Parathyroid adenoma (tissue), 2 donors: ENCODE measurements at regions not wholly inside any gene's neighbourhood (a gene's known extent, or its start where the extent isn't known, plus 50 kb on each side); places are given as distances from the start of the nearest gene placed in this dataset.
"Not testable (repeated sequence)": the region's sequence is repeated elsewhere in the genome, so short reads cannot be mapped to it uniquely, and the experiment has no call there.

ENCODE experiments used
- H2AFZ ChIP-seq: fragments of 300-600 bp; sonication (generic); one replicate; pipeline ENCODE4 v1.7.0; 2017; ENCODE audit warnings: antibody characterized with exemption, mild to moderate bottlenecking
- H3K27ac ChIP-seq: fragments of 300-600 bp; sonication (generic); one replicate; pipeline ENCODE4 v1.7.0; 2017
- H3K27me3 ChIP-seq: fragments of 300-600 bp; sonication (generic); one replicate; pipeline ENCODE4 v1.7.0; 2017; ENCODE audit warnings: low read length; ENCODE audit not compliant: control insufficient read depth, insufficient read depth
- H3K36me3 ChIP-seq: fragments of 300-600 bp; sonication (generic); one replicate; pipeline ENCODE4 v1.7.0; 2017; ENCODE audit warnings: low read length; ENCODE audit not compliant: control insufficient read depth, insufficient read depth
- H3K4me1 ChIP-seq: fragments of 300-600 bp; sonication (generic); one replicate; pipeline ENCODE4 v1.7.0; 2017; ENCODE audit warnings: control low read depth
- H3K4me2 ChIP-seq: fragments of 300-600 bp; sonication (generic); one replicate; pipeline ENCODE4 v1.7.0; 2017; ENCODE audit warnings: low read length
- H3K4me3 ChIP-seq: fragments of 300-600 bp; sonication (generic); one replicate; pipeline ENCODE4 v1.7.0; 2017; ENCODE audit warnings: low read depth, low read length
- H3K79me2 ChIP-seq: fragments of 300-600 bp; sonication (generic); one replicate; pipeline ENCODE4 v1.7.0; 2017; ENCODE audit warnings: control low read depth
- H3K9ac ChIP-seq: fragments of 300-600 bp; sonication (generic); one replicate; pipeline ENCODE4 v1.7.0; 2017; ENCODE audit warnings: mild to moderate bottlenecking
- H3K9me3 ChIP-seq: fragments of 300-600 bp; sonication (generic); one replicate; pipeline ENCODE4 v1.7.0; 2017; ENCODE audit warnings: low read length; ENCODE audit not compliant: control insufficient read depth
- CTCF ChIP-seq: fragments of 300-600 bp; sonication (generic); IDR thresholded peaks from one replicate; pipeline ENCODE4 v1.7.0; 2017; ENCODE audit warnings: antibody characterized with exemption, mild to moderate bottlenecking
- donor health status: primary hyperparathyroidism.

DNA sequence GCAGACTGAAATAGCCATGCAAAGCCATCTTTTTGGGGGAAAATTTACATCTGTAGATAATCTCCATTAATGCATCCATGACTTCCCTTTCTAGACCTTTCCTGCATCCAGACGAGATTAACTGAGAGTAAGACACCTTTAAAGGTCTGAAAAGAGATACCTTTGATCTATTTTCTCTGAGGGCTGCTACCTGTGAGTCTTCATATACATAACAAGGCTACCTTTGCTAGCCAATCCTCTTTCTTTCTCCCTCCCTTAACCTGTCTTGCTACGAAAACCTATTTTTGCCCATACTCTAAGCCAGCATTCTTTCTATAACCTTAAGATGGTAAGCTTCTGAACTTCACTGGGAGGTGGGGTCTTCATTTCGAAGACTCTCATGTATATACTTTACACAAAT, 908.5 kb upstream of the FBXO33 start:
- no peak for TF ChIP-seq CTCF
- Histone ChIP-seq H3K9ac (no peak overlapping the region), H3K27ac (no peak overlapping the region), H3K4me1 (no peaks in the 10 kb centered on the region), H2AFZ (no peak overlapping the region), H3K27me3 (no peaks in the 10 kb centered on the region), H3K9me3 (no peaks in the 10 kb centered on the region), H3K79me2 (no peaks in the 10 kb centered on the region), H3K4me2 (no peak overlapping the region), H3K4me3 (no peak overlapping the region), H3K36me3 (no peaks in the 10 kb centered on the region)

GRCh38 chr14:40336846-40337245, 904.6 kb upstream of the FBXO33 start:
- H3K4me3 ChIP-seq, result no peak overlapping the region
- TF ChIP-seq CTCF, result no peak
- H3K79me2 ChIP-seq, result no peaks in the 10 kb centered on the region
- H3K27ac ChIP-seq, result no peak overlapping the region
- H3K4me1 ChIP-seq, result no peaks in the 10 kb centered on the region
- H2AFZ ChIP-seq, result no peak overlapping the region
- no peak overlapping the region for H3K9ac ChIP-seq
- H3K27me3 ChIP-seq, result no peaks in the 10 kb centered on the region
- no peaks in the 10 kb centered on the region for H3K36me3 ChIP-seq
- no peaks in the 10 kb centered on the region for H3K9me3 ChIP-seq
- no peak overlapping the region for H3K4me2 ChIP-seq

DNA sequence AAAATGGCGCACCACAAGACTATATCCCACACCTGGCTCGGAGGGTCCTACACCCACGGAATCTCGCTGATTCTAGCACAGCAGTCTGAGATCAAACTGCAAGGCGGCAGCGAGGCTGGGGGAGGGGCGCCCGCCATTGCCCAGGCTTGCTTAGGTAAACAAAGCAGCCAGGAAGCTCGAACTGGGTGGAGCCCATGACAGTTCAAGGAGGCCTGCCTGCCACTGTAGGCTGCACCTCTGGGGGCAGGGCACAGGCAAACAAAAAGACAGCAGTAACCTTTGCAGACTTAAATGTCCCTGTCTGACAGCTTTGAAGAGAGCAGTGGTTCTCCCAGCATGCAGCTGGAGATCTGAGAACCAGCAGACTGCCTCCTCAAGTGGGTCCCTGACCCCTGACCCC, 894.3 kb upstream of the FBXO33 start:
- H3K79me2 ChIP-seq, H2AFZ ChIP-seq, H3K4me3 ChIP-seq, H3K9me3 ChIP-seq, H3K4me2 ChIP-seq, H3K27ac ChIP-seq, H3K27me3 ChIP-seq, H3K4me1 ChIP-seq, H3K36me3 ChIP-seq, H3K9ac ChIP-seq: not testable (repeated sequence)

DNA sequence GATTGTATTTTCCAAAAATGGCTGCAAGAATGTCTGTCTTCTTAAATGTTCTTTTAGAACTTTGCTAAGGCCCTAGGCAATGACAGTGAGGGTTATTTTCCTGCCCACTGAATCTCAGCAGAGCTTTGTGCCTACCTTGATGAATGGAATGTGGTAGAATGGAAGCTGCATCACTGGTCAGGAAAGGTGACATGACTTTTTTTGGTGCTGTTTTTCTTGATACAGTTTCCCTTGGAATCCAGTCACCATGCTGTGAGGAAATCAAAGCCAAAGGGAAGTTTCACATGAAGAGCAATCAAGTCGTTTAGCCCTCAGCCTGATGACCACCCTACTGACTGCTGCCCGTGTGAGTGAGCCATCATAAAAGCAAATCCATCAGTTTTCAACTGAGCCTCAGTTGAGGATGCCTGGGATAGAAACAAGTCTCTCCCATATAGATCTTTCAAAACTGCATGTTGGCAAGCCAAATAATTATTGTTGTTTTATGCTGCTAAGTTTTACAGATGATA, 886.0 kb upstream of the FBXO33 start:
- Histone ChIP-seq H3K27me3 (no peaks in the 10 kb centered on the region), H2AFZ (no peak overlapping the region), H3K36me3 (no peaks in the 10 kb centered on the region), H3K4me1 (no peaks in the 10 kb centered on the region), H3K9ac (no peak overlapping the region), H3K79me2 (no peaks in the 10 kb centered on the region), H3K27ac (no peak overlapping the region), H3K9me3 (no peaks in the 10 kb centered on the region), H3K4me3 (no peak overlapping the region), H3K4me2 (no peak overlapping the region)
- TF ChIP-seq CTCF, result no peak

GRCh38 chr14:40317690-40318089, 885.5 kb upstream of the FBXO33 start:
- Histone ChIP-seq H3K9ac (no peak overlapping the region), H3K4me2 (no peak overlapping the region), H3K27ac (no peak overlapping the region), H3K4me3 (no peak overlapping the region), H3K36me3 (no peaks in the 10 kb centered on the region), H2AFZ (no peak overlapping the region), H3K9me3 (no peaks in the 10 kb centered on the region), H3K4me1 (no peaks in the 10 kb centered on the region), H3K27me3 (no peaks in the 10 kb centered on the region), H3K79me2 (no peaks in the 10 kb centered on the region)
- no peak for TF ChIP-seq CTCF
